CD14-positive monocyte (primary cell): ENCODE measurements at regions not wholly inside any gene's neighbourhood (a gene's known extent, or its start where the extent isn't known, plus 50 kb on each side); places are given as distances from the start of the nearest gene placed in this dataset.

Experiments
- DNase-seq, 3 donors: peaks; one replicate each; pipeline ENCODE4 v3.0.0-alpha.2; 2011 to 2022
- H2AFZ ChIP-seq: 2 replicates; pipeline ENCODE4 v1.6.0; 2012; ENCODE audit warnings: mild to moderate bottlenecking, low read depth, low read length, inconsistent platforms; ENCODE audit not compliant: insufficient read depth, poor library complexity, severe bottlenecking
- H3K27ac ChIP-seq, 2 donors: 1 replicate in 1 of 2; 2 replicates in 1 of 2; pipeline ENCODE4 v1.5.1; 2012 to 2013; ENCODE audit warnings: low read length in 2 of 2, control low read depth in 1 of 2, inconsistent platforms in 1 of 2, low read depth in 1 of 2, mild to moderate bottlenecking in 1 of 2
- H3K27me3 ChIP-seq, 2 donors: one replicate each; pipeline versions ENCODE4 v1.6.0 to v1.6.1; 2011 to 2013; ENCODE audit warnings: low read length in 2 of 2; ENCODE audit not compliant: control insufficient read depth in 2 of 2, insufficient read depth in 2 of 2
- H3K36me3 ChIP-seq, 2 donors: replicated peaks in 1 of 2; 1 replicate in 1 of 2; 2 replicates in 1 of 2; pipeline versions ENCODE4 v1.5.1 to v1.6.1; 2012 to 2013; ENCODE audit warnings: low read length in 2 of 2, control low read depth in 1 of 2, inconsistent platforms in 1 of 2, mild to moderate bottlenecking in 1 of 2; ENCODE audit not compliant: insufficient read depth in 2 of 2, control insufficient read depth in 1 of 2
- H3K4me1 ChIP-seq, 2 donors: 1 replicate in 1 of 2; 2 replicates in 1 of 2; pipeline versions ENCODE4 v1.5.1 to v1.6.1; 2012 to 2013; ENCODE audit warnings: low read length in 2 of 2, control low read depth in 1 of 2, inconsistent platforms in 1 of 2, mild to moderate bottlenecking in 1 of 2, moderate library complexity in 1 of 2; ENCODE audit not compliant: insufficient read depth in 2 of 2, control insufficient read depth in 1 of 2
- H3K4me2 ChIP-seq: replicated peaks from 2 replicates; pipeline ENCODE3; 2012; ENCODE audit warnings: low read length, moderate library complexity, mild to moderate bottlenecking; ENCODE audit not compliant: poor library complexity, severe bottlenecking; ENCODE audit errors: extremely low read depth
- H3K4me3 ChIP-seq, 3 experiments: fragments of 200-600 bp in 1 of 3; sonication (generic) in 1 of 3; replicated peaks in 1 of 3; 1 replicate in 2 of 3; 2 replicates in 1 of 3; pipeline ENCODE4 v1.5.1; 2011 to 2013; ENCODE audit warnings: low read length in 3 of 3, mild to moderate bottlenecking in 3 of 3, control low read depth in 2 of 3, low read depth in 2 of 3, inconsistent platforms in 1 of 3, moderate library complexity in 1 of 3
- H3K79me2 ChIP-seq: 2 replicates; pipeline ENCODE4 v1.6.0; 2012; ENCODE audit warnings: mild to moderate bottlenecking, control low read depth, inconsistent platforms, low read length, moderate library complexity; ENCODE audit not compliant: insufficient read depth
- H3K9ac ChIP-seq: 2 replicates; pipeline ENCODE4 v1.6.0; 2017; ENCODE audit warnings: low read length, mild to moderate bottlenecking; ENCODE audit not compliant: insufficient read depth, poor library complexity, severe bottlenecking
- H3K9me3 ChIP-seq, 2 donors: replicated peaks in 1 of 2; 1 replicate in 1 of 2; 2 replicates in 1 of 2; pipeline versions ENCODE4 v1.5.1 to v1.6.1; 2012 to 2013; ENCODE audit warnings: low read length in 2 of 2, control low read depth in 1 of 2; ENCODE audit not compliant: control insufficient read depth in 1 of 2, insufficient read depth in 1 of 2
- H4K20me1 ChIP-seq: 2 replicates; pipeline ENCODE4 v1.6.0; 2012; ENCODE audit warnings: mild to moderate bottlenecking, low read length, control low read depth, moderate library complexity; ENCODE audit not compliant: insufficient read depth
- H3K27ac Mint-ChIP-seq, 7 donors: one replicate each; pipeline ENCODE4 v1.8.0; 2020; ENCODE audit warnings: mild to moderate bottlenecking in 7 of 7, mixed read lengths in 7 of 7, moderate library complexity in 6 of 7, inconsistent platforms in 2 of 7
- H3K27me3 Mint-ChIP-seq, 3 donors: one replicate each; pipeline ENCODE4 v1.8.0; 2021 to 2022; ENCODE audit warnings: low read depth in 3 of 3, mild to moderate bottlenecking in 3 of 3, mixed read lengths in 3 of 3, moderate library complexity in 3 of 3, inconsistent platforms in 1 of 3
- H3K36me3 Mint-ChIP-seq, 2 donors: one replicate each; pipeline ENCODE4 v1.8.0; 2020; ENCODE audit warnings: mixed read lengths in 2 of 2, inconsistent platforms in 1 of 2, mild to moderate bottlenecking in 1 of 2
- H3K4me1 Mint-ChIP-seq: one replicate; pipeline ENCODE4 v1.8.0; 2020; ENCODE audit warnings: mild to moderate bottlenecking, mixed read lengths
- H3K4me3 Mint-ChIP-seq, 2 donors: one replicate each; pipeline ENCODE4 v1.8.0; 2020; ENCODE audit warnings: mild to moderate bottlenecking in 2 of 2, mixed read lengths in 2 of 2, moderate library complexity in 1 of 2
- H3K9me3 Mint-ChIP-seq, 7 donors: one replicate each; pipeline ENCODE4 v1.8.0; 2020 to 2022; ENCODE audit warnings: mixed read lengths in 7 of 7, mild to moderate bottlenecking in 6 of 7, moderate library complexity in 6 of 7, inconsistent platforms in 2 of 7
- WGBS: methylation state at CpG from one replicate; pipeline ENCODE4 v1.1.5; 2013; ENCODE audit warnings: missing lambda C conversion rate; ENCODE audit not compliant: insufficient coverage; 5-methylcytosine and 5-hydroxymethylcytosine counted together
- intact Hi-C, 2 donors: fragments of 100-400 bp; cut with micrococcal nuclease; formaldehyde crosslinking; loops; one replicate each; pipeline versions ENCODE4 v1.15.0 to v1.15.1; 2023
- TF ChIP-seq, protein P1 (sequence below): fragments of 200-600 bp; IDR thresholded peaks from one replicate; pipeline ENCODE4 v1.8.0; 2022; ENCODE audit warnings: antibody characterized with exemption, mild to moderate bottlenecking

DNA sequence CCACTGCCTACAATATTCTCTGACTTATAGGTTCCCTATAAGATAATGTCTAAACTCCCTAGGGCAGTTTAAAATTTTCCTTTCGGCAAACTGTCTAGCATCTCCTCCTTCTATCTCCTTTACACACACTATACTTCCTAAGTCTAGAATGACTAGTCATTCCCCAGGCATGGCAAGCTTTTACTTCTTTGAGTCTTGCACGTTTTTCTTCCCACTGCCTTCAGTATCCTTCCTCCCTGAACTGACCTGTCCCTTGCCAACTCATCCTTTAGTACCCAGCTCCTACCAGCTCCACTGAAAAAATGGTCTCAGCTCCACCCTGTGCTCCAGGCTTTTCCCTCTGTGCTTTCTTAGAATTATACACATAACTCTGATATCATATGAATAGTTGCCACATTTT is 93.8 kb upstream of the KBTBD8 start:
- H3K27me3 Mint-ChIP-seq: no peaks in the 10 kb centered on the region
- DNase-seq: no peak
- H3K4me1 Mint-ChIP-seq: peaks cover 4% of the 10 kb centered on the region
- no peak overlapping the region for H3K27ac ChIP-seq
- H3K4me1 ChIP-seq: peaks cover 3 to 8% of the 10 kb centered on the region in 2 donors
- no peak overlapping the region for H3K4me3 Mint-ChIP-seq
- no peak overlapping the region for H3K4me2 ChIP-seq
- no peaks in the 10 kb centered on the region for H3K79me2 ChIP-seq
- 75% methylated on average over 2 of the region's 2 CpGs for WGBS
- H4K20me1 ChIP-seq: no peaks in the 10 kb centered on the region
- no peaks in the 10 kb centered on the region for H3K36me3 Mint-ChIP-seq
- H3K9me3 ChIP-seq: peaks cover 3 to 7% of the 10 kb centered on the region in 2 donors
- TF ChIP-seq, protein P1, sequence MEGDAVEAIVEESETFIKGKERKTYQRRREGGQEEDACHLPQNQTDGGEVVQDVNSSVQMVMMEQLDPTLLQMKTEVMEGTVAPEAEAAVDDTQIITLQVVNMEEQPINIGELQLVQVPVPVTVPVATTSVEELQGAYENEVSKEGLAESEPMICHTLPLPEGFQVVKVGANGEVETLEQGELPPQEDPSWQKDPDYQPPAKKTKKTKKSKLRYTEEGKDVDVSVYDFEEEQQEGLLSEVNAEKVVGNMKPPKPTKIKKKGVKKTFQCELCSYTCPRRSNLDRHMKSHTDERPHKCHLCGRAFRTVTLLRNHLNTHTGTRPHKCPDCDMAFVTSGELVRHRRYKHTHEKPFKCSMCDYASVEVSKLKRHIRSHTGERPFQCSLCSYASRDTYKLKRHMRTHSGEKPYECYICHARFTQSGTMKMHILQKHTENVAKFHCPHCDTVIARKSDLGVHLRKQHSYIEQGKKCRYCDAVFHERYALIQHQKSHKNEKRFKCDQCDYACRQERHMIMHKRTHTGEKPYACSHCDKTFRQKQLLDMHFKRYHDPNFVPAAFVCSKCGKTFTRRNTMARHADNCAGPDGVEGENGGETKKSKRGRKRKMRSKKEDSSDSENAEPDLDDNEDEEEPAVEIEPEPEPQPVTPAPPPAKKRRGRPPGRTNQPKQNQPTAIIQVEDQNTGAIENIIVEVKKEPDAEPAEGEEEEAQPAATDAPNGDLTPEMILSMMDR: no peak
- peaks cover 1 to 18% (median 7%) of the 10 kb centered on the region in 7 donors for H3K9me3 Mint-ChIP-seq
- no peak overlapping the region for H3K4me3 ChIP-seq
- H3K27me3 ChIP-seq: no peaks in the 10 kb centered on the region
- no peaks in the 10 kb centered on the region for H3K36me3 ChIP-seq
- no peak overlapping the region for H3K27ac Mint-ChIP-seq
- no peak overlapping the region for H2AFZ ChIP-seq
- no peak overlapping the region for H3K9ac ChIP-seq
- intact Hi-C loops: no loop called here

DNA sequence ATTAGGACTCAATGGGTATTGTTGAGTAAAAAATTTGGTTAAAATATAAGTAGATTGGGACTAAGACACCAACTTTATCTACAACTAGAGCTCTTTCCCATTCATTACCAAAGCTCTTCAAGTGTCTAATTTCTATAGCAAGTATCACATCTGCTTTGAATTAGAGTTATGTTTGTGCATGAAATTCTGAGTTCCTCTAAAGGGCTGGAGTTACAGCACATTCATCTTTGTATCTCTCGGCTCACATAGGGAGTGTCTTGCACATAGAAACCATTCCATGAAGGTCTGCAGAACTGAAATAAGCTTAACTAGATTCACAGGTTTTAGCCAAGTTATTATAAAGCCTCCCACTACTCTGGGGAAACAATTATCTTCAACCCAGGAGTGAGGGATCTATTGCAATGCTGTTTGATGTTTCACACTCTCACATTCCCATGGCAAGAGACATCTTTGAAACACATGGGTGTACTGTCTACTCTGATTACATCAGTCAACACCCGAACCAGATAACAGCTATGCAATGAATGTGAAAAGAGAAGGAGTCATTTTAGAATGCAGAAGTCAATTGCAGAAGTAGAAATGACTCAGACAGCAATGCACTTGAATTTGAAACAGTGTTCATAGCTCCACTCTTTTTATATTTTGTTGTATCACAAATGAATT is 93.1 kb upstream of the KBTBD8 start:
- peak; percentile 10 to 52 (median 18) for DNase-seq
- Histone ChIP-seq H2AFZ (no peak overlapping the region), H3K27me3 (no peaks in the 10 kb centered on the region), H3K4me3 (no peak overlapping the region), H3K4me2 (no peak overlapping the region), H3K9me3 (peaks cover 1 to 7% of the 10 kb centered on the region in 2 donors), H3K36me3 (no peaks in the 10 kb centered on the region), H3K4me1 (peaks cover 3 to 8% of the 10 kb centered on the region in 2 donors), H3K9ac (no peak overlapping the region), H3K27ac (no peak overlapping the region), H3K79me2 (no peaks in the 10 kb centered on the region), H4K20me1 (no peaks in the 10 kb centered on the region)
- intact Hi-C loops: no loop called here
- H3K9me3 Mint-ChIP-seq: peaks cover 1 to 13% (median 5%) of the 10 kb centered on the region in 7 donors
- no peak overlapping the region for H3K27ac Mint-ChIP-seq
- no peak overlapping the region for H3K4me3 Mint-ChIP-seq
- TF ChIP-seq, protein P1: no peak
- peaks cover 4% of the 10 kb centered on the region for H3K4me1 Mint-ChIP-seq
- H3K36me3 Mint-ChIP-seq: no peaks in the 10 kb centered on the region
- whole genome bisulfite sequencing: no CpG with 5 or more reads among the region's 2 CpGs
- H3K27me3 Mint-ChIP-seq: peaks cover 0 to 2% (median 0%) of the 10 kb centered on the region in 3 donors
